ENCODE measurements at regions not wholly inside any gene's neighbourhood (a gene's known extent, or its start where the extent isn't known, plus 50 kb on each side); places are given as distances from the start of the nearest gene placed in this dataset.

GRCh38 chr12:5177096-5177495, 133.4 kb downstream of the KCNA5 start:
- no peak for TF ChIP-seq POLR2A (IDR thresholded peaks at IDR 0.05)
- no peak for TF ChIP-seq POLR2AphosphoS5 (IDR thresholded peaks at IDR 0.05; ENCODE audit: insufficient read depth in 1 of 2, low read depth in 1 of 2)
